Gastroesophageal sphincter (tissue), 3 donors: ENCODE measurements at regions not wholly inside any gene's neighbourhood (a gene's known extent, or its start where the extent isn't known, plus 50 kb on each side); places are given as distances from the start of the nearest gene placed in this dataset.

ENCODE experiments used
- EP300 ChIP-seq: sonication (generic); formaldehyde crosslinking; IDR thresholded peaks from one replicate; pipeline ENCODE4 v1.6.1; 2017; ENCODE audit warnings: antibody characterized with exemption, mild to moderate bottlenecking
- POLR2A ChIP-seq, 2 donors: fragments of 450-650 bp; IDR thresholded peaks; one replicate each; pipeline ENCODE4 v1.6.1; 2017; ENCODE audit warnings: antibody characterized with exemption in 2 of 2, mild to moderate bottlenecking in 2 of 2, moderate library complexity in 1 of 2
- TF ChIP-seq, protein P1 (sequence below), 4 experiments: fragments of 200-600 bp in 2 of 4; fragments of 450-650 bp in 2 of 4; sonication (generic) in 1 of 4; IDR thresholded peaks; one replicate each; pipeline ENCODE4 v1.5.1; 2017 to 2019; ENCODE audit warnings: antibody characterized with exemption in 4 of 4, mild to moderate bottlenecking in 2 of 4, moderate library complexity in 2 of 4

DNA sequence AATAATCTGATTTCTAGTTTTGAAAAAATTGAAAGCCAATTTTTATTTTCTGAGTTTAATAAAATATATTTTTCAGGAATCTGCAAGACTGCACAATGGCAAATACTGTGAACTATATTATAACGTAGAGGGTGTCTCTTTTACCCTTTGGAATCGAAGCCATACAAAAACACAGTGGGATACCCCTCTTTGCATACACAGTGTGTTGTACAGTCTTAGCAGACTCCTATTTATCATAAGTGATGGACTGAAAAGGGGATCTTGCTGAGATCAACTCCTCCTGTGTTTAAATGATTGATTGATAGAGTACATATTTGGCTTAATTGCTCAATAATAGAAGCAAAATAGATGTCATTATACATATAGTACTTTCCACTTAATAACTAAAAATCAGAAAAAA is 981.2 kb downstream of the NSUN3 start:
- TF ChIP-seq, protein P1, sequence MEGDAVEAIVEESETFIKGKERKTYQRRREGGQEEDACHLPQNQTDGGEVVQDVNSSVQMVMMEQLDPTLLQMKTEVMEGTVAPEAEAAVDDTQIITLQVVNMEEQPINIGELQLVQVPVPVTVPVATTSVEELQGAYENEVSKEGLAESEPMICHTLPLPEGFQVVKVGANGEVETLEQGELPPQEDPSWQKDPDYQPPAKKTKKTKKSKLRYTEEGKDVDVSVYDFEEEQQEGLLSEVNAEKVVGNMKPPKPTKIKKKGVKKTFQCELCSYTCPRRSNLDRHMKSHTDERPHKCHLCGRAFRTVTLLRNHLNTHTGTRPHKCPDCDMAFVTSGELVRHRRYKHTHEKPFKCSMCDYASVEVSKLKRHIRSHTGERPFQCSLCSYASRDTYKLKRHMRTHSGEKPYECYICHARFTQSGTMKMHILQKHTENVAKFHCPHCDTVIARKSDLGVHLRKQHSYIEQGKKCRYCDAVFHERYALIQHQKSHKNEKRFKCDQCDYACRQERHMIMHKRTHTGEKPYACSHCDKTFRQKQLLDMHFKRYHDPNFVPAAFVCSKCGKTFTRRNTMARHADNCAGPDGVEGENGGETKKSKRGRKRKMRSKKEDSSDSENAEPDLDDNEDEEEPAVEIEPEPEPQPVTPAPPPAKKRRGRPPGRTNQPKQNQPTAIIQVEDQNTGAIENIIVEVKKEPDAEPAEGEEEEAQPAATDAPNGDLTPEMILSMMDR (IDR thresholded peaks at IDR 0.05): no peak
- TF ChIP-seq EP300: no peak
- no peak for TF ChIP-seq POLR2A (IDR thresholded peaks at IDR 0.05)
